ENCODE measurements at regions not wholly inside any gene's neighbourhood (a gene's known extent, or its start where the extent isn't known, plus 50 kb on each side); places are given as distances from the start of the nearest gene placed in this dataset.

DNA sequence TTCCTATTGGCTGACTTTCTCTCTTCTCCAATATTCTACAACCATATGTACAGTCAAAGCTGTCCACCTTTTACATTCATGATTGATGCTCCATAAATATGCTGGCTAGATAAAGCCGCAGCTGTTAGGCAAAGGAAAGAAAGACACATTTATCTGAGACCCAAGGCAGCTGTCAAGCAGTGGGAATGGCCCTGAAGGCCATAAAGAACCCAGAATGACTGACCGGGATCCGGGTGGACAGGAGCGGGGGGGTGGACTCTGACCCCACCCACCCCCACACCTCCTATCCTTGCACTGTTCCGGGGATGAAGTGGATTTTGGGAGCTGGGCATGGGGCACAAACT is 116.4 kb downstream of the RTP5 start:
- no peak for TF ChIP-seq POLR2AphosphoS5 (IDR thresholded peaks at IDR 0.05; ENCODE audit: low read depth, low read length)
- TF ChIP-seq SIN3A (IDR thresholded peaks at IDR 0.05; ENCODE audit: borderline replicate concordance, insufficient read depth, low read length), result no peak
- TF ChIP-seq, protein P1, sequence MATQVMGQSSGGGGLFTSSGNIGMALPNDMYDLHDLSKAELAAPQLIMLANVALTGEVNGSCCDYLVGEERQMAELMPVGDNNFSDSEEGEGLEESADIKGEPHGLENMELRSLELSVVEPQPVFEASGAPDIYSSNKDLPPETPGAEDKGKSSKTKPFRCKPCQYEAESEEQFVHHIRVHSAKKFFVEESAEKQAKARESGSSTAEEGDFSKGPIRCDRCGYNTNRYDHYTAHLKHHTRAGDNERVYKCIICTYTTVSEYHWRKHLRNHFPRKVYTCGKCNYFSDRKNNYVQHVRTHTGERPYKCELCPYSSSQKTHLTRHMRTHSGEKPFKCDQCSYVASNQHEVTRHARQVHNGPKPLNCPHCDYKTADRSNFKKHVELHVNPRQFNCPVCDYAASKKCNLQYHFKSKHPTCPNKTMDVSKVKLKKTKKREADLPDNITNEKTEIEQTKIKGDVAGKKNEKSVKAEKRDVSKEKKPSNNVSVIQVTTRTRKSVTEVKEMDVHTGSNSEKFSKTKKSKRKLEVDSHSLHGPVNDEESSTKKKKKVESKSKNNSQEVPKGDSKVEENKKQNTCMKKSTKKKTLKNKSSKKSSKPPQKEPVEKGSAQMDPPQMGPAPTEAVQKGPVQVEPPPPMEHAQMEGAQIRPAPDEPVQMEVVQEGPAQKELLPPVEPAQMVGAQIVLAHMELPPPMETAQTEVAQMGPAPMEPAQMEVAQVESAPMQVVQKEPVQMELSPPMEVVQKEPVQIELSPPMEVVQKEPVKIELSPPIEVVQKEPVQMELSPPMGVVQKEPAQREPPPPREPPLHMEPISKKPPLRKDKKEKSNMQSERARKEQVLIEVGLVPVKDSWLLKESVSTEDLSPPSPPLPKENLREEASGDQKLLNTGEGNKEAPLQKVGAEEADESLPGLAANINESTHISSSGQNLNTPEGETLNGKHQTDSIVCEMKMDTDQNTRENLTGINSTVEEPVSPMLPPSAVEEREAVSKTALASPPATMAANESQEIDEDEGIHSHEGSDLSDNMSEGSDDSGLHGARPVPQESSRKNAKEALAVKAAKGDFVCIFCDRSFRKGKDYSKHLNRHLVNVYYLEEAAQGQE (IDR thresholded peaks at IDR 0.05; ENCODE audit: insufficient read depth in 1 of 2, low read depth in 2 of 2, low read length in 2 of 2), result no peak
